Naive thymus-derived CD8-positive, alpha-beta T cell (primary cell): ENCODE measurements at regions not wholly inside any gene's neighbourhood (a gene's known extent, or its start where the extent isn't known, plus 50 kb on each side); places are given as distances from the start of the nearest gene placed in this dataset.

Experiments
- ATAC-seq, 2 donors: fragments of 150-1000 bp; cut with Tn5 transposase in 1 of 2; sonication (Bioruptor Pico), chemical (Tn5 transposase) in 1 of 2; 1 replicate in 1 of 2; 2 replicates in 1 of 2; pipeline ENCODE4 v1.10.0; 2021; ENCODE audit warnings: mild to moderate bottlenecking in 2 of 2, moderate library complexity in 2 of 2
- POLR2A ChIA-PET: fragments of 350-600 bp; sonication (Branson Sonifier 250); formaldehyde crosslinking; loops from one replicate; lab custom pipeline; 2021; ENCODE audit warnings: antibody characterized with exemption; lab: Charles Lee
- DNase-seq, 10 donors: peaks; one replicate each; pipeline versions ENCODE4 v3.0.0 to v3.0.0-alpha.2; 2020 to 2022
- H3K27ac Mint-ChIP-seq, 10 donors: one replicate each; pipeline ENCODE4 v1.8.0; 2020 to 2022; ENCODE audit warnings: mild to moderate bottlenecking in 10 of 10, mixed read lengths in 10 of 10, moderate library complexity in 4 of 10, inconsistent platforms in 1 of 10
- H3K27me3 Mint-ChIP-seq, 5 donors: one replicate each; pipeline ENCODE4 v1.8.0; 2021 to 2022; ENCODE audit warnings: mixed read lengths in 5 of 5
- H3K36me3 Mint-ChIP-seq, 3 donors: one replicate each; pipeline ENCODE4 v1.8.0; 2020 to 2022; ENCODE audit warnings: mixed read lengths in 3 of 3, mild to moderate bottlenecking in 2 of 3, inconsistent platforms in 1 of 3
- H3K4me1 Mint-ChIP-seq, 4 donors: one replicate each; pipeline ENCODE4 v1.8.0; 2021 to 2022; ENCODE audit warnings: mixed read lengths in 4 of 4
- H3K4me3 Mint-ChIP-seq, 10 donors: one replicate each; pipeline ENCODE4 v1.8.0; 2020 to 2022; ENCODE audit warnings: mild to moderate bottlenecking in 10 of 10, mixed read lengths in 10 of 10, moderate library complexity in 6 of 10, inconsistent platforms in 1 of 10
- H3K9me3 Mint-ChIP-seq, 9 donors: one replicate each; pipeline ENCODE4 v1.8.0; 2020 to 2022; ENCODE audit warnings: mixed read lengths in 9 of 9, mild to moderate bottlenecking in 3 of 9, inconsistent platforms in 1 of 9, moderate library complexity in 1 of 9

GRCh38 chr6:66865771-66866170 lies 1158.7 kb upstream of the EYS start:
- Mint-ChIP-seq H3K27me3 (no peaks in the 10 kb centered on the region), H3K4me3 (no peak overlapping the region), H3K9me3 (peaks cover 5 to 17% (median 9%) of the 10 kb centered on the region in 9 donors), H3K36me3 (no peaks in the 10 kb centered on the region), H3K27ac (no peak overlapping the region), H3K4me1 (no peaks in the 10 kb centered on the region)
- POLR2A ChIA-PET: no interaction called here
- ATAC-seq (no peak), DNase-seq (no peak)

- DNase-seq (no peak), ATAC-seq (no peak)
- no peak overlapping the region for H3K27ac Mint-ChIP-seq
- H3K27me3 Mint-ChIP-seq: no peaks in the 10 kb centered on the region
- H3K36me3 Mint-ChIP-seq: no peaks in the 10 kb centered on the region
- no peaks in the 10 kb centered on the region for H3K4me1 Mint-ChIP-seq
- POLR2A ChIA-PET: no interaction called here
- no peak overlapping the region for H3K4me3 Mint-ChIP-seq
- H3K9me3 Mint-ChIP-seq: peaks cover 0 to 23% (median 9%) of the 10 kb centered on the region in 9 donors
Observed at GRCh38 chr6:66861007-66861541, 1154.0 kb upstream of the EYS start.

- Mint-ChIP-seq H3K36me3 (no peaks in the 10 kb centered on the region), H3K9me3 (peaks cover 0 to 26% (median 9%) of the 10 kb centered on the region in 9 donors), H3K4me3 (no peak overlapping the region), H3K27me3 (no peaks in the 10 kb centered on the region), H3K4me1 (no peaks in the 10 kb centered on the region), H3K27ac (no peak overlapping the region)
- POLR2A ChIA-PET: no interaction called here
- ATAC-seq (no peak), DNase-seq (no peak)
Observed at GRCh38 chr6:66860328-66860727, 1153.3 kb upstream of the EYS start.

GRCh38 chr6:66858196-66858595 lies 1151.2 kb upstream of the EYS start:
- Mint-ChIP-seq H3K4me1 (no peaks in the 10 kb centered on the region), H3K4me3 (no peak overlapping the region), H3K36me3 (no peaks in the 10 kb centered on the region)

GRCh38 chr6:66854014-66854413 lies 1147.0 kb upstream of the EYS start:
- Mint-ChIP-seq H3K27me3 (no peaks in the 10 kb centered on the region), H3K36me3 (no peaks in the 10 kb centered on the region), H3K9me3 (peaks cover 0 to 13% (median 5%) of the 10 kb centered on the region in 9 donors), H3K27ac (no peak overlapping the region), H3K4me3 (no peak overlapping the region), H3K4me1 (no peaks in the 10 kb centered on the region)
- no peak for ATAC-seq
- DNase-seq: no peak
- POLR2A ChIA-PET: no interaction called here

More at GRCh38 chr6:66858196-66858595, 1151.2 kb upstream of the EYS start:
- Mint-ChIP-seq H3K27me3 (no peaks in the 10 kb centered on the region), H3K27ac (no peak overlapping the region), H3K9me3 (peaks cover 3 to 26% (median 8%) of the 10 kb centered on the region in 9 donors)
- POLR2A ChIA-PET: no interaction called here
- ATAC-seq (no peak), DNase-seq (no peak)

GRCh38 chr6:66851930-66852329 lies 1144.9 kb upstream of the EYS start:
- POLR2A ChIA-PET: no interaction called here
- Mint-ChIP-seq H3K27me3 (no peaks in the 10 kb centered on the region), H3K4me1 (no peaks in the 10 kb centered on the region), H3K27ac (no peak overlapping the region), H3K36me3 (no peaks in the 10 kb centered on the region), H3K4me3 (no peak overlapping the region), H3K9me3 (peaks cover 2 to 16% (median 7%) of the 10 kb centered on the region in 9 donors)
- ATAC-seq (no peak), DNase-seq (no peak)

- H3K4me1 Mint-ChIP-seq: no peaks in the 10 kb centered on the region
- peaks cover 0 to 16% (median 4%) of the 10 kb centered on the region in 9 donors for H3K9me3 Mint-ChIP-seq
- no peak overlapping the region for H3K4me3 Mint-ChIP-seq
- DNase-seq: no peak
- H3K27ac Mint-ChIP-seq: no peak overlapping the region
- no peaks in the 10 kb centered on the region for H3K27me3 Mint-ChIP-seq
- no peaks in the 10 kb centered on the region for H3K36me3 Mint-ChIP-seq
- POLR2A ChIA-PET: no interaction called here
- no peak for ATAC-seq
Observed at GRCh38 chr6:66849843-66850242, 1142.8 kb upstream of the EYS start.

- ATAC-seq (no peak), DNase-seq (no peak)
- Mint-ChIP-seq H3K4me3 (no peak overlapping the region), H3K27ac (no peak overlapping the region), H3K4me1 (no peaks in the 10 kb centered on the region), H3K27me3 (no peaks in the 10 kb centered on the region), H3K9me3 (peaks cover 0 to 20% (median 4%) of the 10 kb centered on the region in 9 donors), H3K36me3 (no peaks in the 10 kb centered on the region)
- POLR2A ChIA-PET: no interaction called here
Observed at GRCh38 chr6:66848244-66848953, 1141.4 kb upstream of the EYS start.

- Mint-ChIP-seq H3K27me3 (no peaks in the 10 kb centered on the region), H3K4me3 (no peak overlapping the region), H3K9me3 (peaks cover 0 to 21% (median 8%) of the 10 kb centered on the region in 9 donors), H3K36me3 (no peaks in the 10 kb centered on the region), H3K27ac (no peak overlapping the region), H3K4me1 (no peaks in the 10 kb centered on the region)
- POLR2A ChIA-PET: no interaction called here
- ATAC-seq: no peak
- DNase-seq: no peak
Observed at GRCh38 chr6:66838764-66839163, 1131.7 kb upstream of the EYS start.

- Mint-ChIP-seq H3K27ac (no peak overlapping the region), H3K4me3 (no peak overlapping the region), H3K4me1 (no peaks in the 10 kb centered on the region), H3K27me3 (no peaks in the 10 kb centered on the region), H3K36me3 (no peaks in the 10 kb centered on the region), H3K9me3 (peaks cover 0 to 12% (median 0%) of the 10 kb centered on the region in 9 donors)
- POLR2A ChIA-PET: no interaction called here
- DNase-seq (no peak), ATAC-seq (no peak)
Observed at GRCh38 chr6:66825539-66825938, 1118.5 kb upstream of the EYS start.

GRCh38 chr6:66814156-66814555 lies 1107.1 kb upstream of the EYS start:
- POLR2A ChIA-PET: no interaction called here
- Mint-ChIP-seq H3K27me3 (no peaks in the 10 kb centered on the region), H3K27ac (no peak overlapping the region), H3K4me1 (no peaks in the 10 kb centered on the region), H3K4me3 (no peak overlapping the region), H3K9me3 (peaks cover 0 to 25% (median 3%) of the 10 kb centered on the region in 9 donors), H3K36me3 (no peaks in the 10 kb centered on the region)
- ATAC-seq: no peak
- no peak for DNase-seq

GRCh38 chr6:66808771-66809170 lies 1101.7 kb upstream of the EYS start:
- H3K27me3 Mint-ChIP-seq: no peaks in the 10 kb centered on the region
- DNase-seq (no peak), ATAC-seq (no peak)
- H3K36me3 Mint-ChIP-seq: no peaks in the 10 kb centered on the region
- POLR2A ChIA-PET: no interaction called here
- H3K9me3 Mint-ChIP-seq: peaks cover 0 to 10% (median 0%) of the 10 kb centered on the region in 9 donors
- H3K4me3 Mint-ChIP-seq: no peak overlapping the region
- no peak overlapping the region for H3K27ac Mint-ChIP-seq
- no peaks in the 10 kb centered on the region for H3K4me1 Mint-ChIP-seq

- POLR2A ChIA-PET: no interaction called here
- Mint-ChIP-seq H3K4me3 (no peak overlapping the region), H3K36me3 (no peaks in the 10 kb centered on the region), H3K27ac (no peak overlapping the region), H3K4me1 (no peaks in the 10 kb centered on the region), H3K27me3 (no peaks in the 10 kb centered on the region), H3K9me3 (peaks cover 0 to 15% (median 5%) of the 10 kb centered on the region in 9 donors)
- DNase-seq: no peak
- ATAC-seq: no peak
Observed at GRCh38 chr6:66796987-66797386, 1090.0 kb upstream of the EYS start.

- H3K9me3 Mint-ChIP-seq: peaks cover 0 to 26% (median 11%) of the 10 kb centered on the region in 9 donors
- no peak overlapping the region for H3K4me3 Mint-ChIP-seq
- DNase-seq (no peak), ATAC-seq (no peak)
- no peak overlapping the region for H3K27ac Mint-ChIP-seq
- no peaks in the 10 kb centered on the region for H3K36me3 Mint-ChIP-seq
- POLR2A ChIA-PET: no interaction called here
- H3K4me1 Mint-ChIP-seq: no peaks in the 10 kb centered on the region
- H3K27me3 Mint-ChIP-seq: no peaks in the 10 kb centered on the region
Observed at GRCh38 chr6:66788579-66788978, 1081.6 kb upstream of the EYS start.
